Loucy (cell line): ENCODE measurements at regions not wholly inside any gene's neighbourhood (a gene's known extent, or its start where the extent isn't known, plus 50 kb on each side); places are given as distances from the start of the nearest gene placed in this dataset.

ENCODE experiments used
- EZH2phosphoT487 ChIP-seq: fragments of 200-600 bp; IDR thresholded peaks from 2 replicates; pipeline ENCODE4 v1.6.1; 2018; ENCODE audit warnings: antibody characterized with exemption, mild to moderate bottlenecking, moderate library complexity, borderline replicate concordance
- TF ChIP-seq, protein P1 (sequence below): fragments of 200-600 bp; sonication (generic); conservative IDR thresholded peaks from 2 replicates; pipeline ENCODE4 v1.5.1; 2014; ENCODE audit warnings: mild to moderate bottlenecking, antibody characterized with exemption, low read length

DNA sequence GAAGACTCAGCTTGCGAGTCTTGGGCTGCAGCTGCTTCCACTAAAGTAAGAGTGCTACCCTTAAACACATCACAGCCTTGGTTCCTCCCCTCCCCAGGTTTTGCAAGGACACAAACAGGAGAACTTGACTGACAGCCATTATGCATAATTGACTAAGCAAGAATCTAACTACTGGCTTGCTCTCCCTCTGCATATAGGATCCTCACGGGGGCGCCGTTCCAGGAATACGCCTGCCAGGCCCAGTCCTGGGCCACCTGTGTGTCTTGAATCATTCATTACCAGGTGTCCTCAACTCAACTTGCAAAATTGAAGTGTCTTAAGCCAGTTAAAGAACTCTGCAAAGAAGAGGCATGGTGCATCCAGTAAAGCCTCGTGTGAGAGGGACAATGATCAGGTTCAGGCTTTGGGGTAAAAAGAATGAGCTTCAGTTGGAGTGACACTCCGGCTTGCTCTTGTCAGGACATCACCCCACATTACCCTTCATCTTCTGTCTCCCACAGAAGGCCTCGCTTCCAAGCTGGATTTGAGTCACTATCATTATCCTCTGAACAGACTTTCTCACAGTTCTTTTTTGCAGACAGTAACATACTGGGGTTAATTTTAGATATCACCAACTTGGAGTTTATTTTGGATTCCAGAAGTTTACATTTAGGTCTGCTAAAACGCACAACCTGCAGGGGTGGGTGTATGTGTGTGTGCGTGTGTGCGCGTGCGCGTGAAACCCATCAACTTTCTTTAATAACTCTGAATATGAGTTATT, 273.5 kb upstream of the HS3ST1 start:
- TF ChIP-seq, protein P1, sequence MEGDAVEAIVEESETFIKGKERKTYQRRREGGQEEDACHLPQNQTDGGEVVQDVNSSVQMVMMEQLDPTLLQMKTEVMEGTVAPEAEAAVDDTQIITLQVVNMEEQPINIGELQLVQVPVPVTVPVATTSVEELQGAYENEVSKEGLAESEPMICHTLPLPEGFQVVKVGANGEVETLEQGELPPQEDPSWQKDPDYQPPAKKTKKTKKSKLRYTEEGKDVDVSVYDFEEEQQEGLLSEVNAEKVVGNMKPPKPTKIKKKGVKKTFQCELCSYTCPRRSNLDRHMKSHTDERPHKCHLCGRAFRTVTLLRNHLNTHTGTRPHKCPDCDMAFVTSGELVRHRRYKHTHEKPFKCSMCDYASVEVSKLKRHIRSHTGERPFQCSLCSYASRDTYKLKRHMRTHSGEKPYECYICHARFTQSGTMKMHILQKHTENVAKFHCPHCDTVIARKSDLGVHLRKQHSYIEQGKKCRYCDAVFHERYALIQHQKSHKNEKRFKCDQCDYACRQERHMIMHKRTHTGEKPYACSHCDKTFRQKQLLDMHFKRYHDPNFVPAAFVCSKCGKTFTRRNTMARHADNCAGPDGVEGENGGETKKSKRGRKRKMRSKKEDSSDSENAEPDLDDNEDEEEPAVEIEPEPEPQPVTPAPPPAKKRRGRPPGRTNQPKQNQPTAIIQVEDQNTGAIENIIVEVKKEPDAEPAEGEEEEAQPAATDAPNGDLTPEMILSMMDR = no peak
- no peak for TF ChIP-seq EZH2phosphoT487
